ENCODE measurements at regions not wholly inside any gene's neighbourhood (a gene's known extent, or its start where the extent isn't known, plus 50 kb on each side); places are given as distances from the start of the nearest gene placed in this dataset.

DNA sequence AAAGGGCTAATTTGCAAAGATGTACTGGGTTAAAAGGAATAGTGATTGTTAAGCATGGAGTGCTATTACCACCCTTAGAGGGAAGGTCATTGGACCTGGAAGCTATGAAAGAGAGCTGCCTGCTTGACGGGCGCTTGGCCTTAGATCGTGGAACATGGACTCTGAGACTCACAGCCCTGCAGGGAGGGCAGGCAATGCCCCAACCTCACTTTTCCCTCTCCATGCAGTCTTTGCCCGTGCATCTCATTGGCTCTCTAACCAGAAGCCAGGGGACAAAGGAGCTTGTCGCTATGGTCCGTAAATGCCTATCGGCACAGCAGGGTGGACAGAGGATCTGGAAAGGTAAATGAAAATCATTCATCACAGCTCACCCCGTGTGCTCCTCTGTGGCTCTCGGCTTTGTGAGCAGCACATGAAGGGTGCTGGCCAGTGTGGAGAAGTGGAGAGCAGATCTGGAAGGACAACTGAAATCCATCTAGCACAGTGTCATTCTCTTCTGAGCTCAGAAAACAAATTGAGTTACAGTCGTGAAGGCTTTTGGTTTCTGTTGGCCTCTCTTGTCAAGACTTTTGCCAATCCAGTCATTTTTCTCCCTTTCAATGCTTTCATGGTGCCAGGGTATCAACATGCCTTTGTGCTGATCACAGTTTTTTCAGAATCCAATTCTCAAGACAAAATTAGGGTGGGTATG, 186.2 kb downstream of the SNX18 start:
- H3K36me3 ChIP-seq = no peaks in the 10 kb centered on the region
- H3K4me3 ChIP-seq = peak overlapping the region; percentile 31 to 50
- intact Hi-C loops (cut with DNase I) = loop anchor here (2.0 to 5.0 kb wide), 6 partner anchors 15 to 186 kb away; partner anchors contain the start of gene SNX18
- no peak for DNase-seq (ENCODE audit: low spot score in 2 of 2)
- H3K9me3 ChIP-seq = no peaks in the 10 kb centered on the region
- H3K27ac ChIP-seq = peak overlapping the region; percentile 76 to 88
- no peaks in the 10 kb centered on the region for H3K27me3 ChIP-seq
- H3K4me1 ChIP-seq = peaks cover 6 to 49% of the 10 kb centered on the region in 2 donors
- TF ChIP-seq, protein P1, sequence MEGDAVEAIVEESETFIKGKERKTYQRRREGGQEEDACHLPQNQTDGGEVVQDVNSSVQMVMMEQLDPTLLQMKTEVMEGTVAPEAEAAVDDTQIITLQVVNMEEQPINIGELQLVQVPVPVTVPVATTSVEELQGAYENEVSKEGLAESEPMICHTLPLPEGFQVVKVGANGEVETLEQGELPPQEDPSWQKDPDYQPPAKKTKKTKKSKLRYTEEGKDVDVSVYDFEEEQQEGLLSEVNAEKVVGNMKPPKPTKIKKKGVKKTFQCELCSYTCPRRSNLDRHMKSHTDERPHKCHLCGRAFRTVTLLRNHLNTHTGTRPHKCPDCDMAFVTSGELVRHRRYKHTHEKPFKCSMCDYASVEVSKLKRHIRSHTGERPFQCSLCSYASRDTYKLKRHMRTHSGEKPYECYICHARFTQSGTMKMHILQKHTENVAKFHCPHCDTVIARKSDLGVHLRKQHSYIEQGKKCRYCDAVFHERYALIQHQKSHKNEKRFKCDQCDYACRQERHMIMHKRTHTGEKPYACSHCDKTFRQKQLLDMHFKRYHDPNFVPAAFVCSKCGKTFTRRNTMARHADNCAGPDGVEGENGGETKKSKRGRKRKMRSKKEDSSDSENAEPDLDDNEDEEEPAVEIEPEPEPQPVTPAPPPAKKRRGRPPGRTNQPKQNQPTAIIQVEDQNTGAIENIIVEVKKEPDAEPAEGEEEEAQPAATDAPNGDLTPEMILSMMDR (IDR thresholded peaks at IDR 0.05) = no peak

DNA sequence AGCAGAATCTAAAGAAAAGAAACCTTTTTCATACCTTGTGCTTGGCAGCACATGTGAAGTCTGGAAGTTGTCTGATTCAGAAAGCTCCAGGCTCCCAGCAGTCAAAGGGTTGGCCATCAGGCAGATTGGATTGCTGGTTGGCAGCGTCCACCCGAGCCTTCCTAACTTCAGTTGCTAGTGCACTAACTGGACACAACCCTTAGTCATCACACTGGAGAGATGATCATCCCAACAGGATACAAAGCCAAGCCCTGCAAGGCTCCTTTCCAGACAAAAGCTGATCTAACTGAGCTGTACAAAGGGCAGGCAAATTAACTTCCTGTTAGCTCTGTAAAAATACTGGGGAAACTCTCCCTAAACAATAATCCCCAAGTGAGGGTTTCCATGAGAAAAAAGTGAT, 185.6 kb downstream of the SNX18 start:
- peaks cover 6 to 54% of the 10 kb centered on the region in 2 donors for H3K4me1 ChIP-seq

DNA sequence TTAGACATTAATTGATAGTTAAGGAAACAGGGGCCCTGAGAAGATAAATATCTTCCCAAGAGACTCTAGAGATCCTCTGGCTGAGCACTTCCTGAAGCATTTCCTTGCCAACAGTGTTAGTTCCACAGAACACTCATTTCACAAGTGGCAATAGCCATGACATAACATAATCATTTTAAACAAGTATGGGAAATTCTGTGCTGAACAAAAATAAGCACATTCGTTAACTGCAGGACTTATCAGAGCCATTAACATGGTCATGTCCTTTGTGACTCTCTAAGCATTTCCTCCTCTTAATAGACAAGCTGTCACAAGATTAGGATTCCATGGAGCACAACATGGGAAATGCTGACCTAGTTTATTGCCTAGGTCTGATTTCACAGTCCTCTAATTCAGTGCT, 184.9 kb downstream of the SNX18 start:
- H3K36me3 ChIP-seq = no peaks in the 10 kb centered on the region
- TF ChIP-seq, protein P1 (IDR thresholded peaks at IDR 0.05) = no peak
- DNase-seq (ENCODE audit: low spot score in 2 of 2) = no peak
- peak overlapping the region; percentile 76 to 88 for H3K27ac ChIP-seq
- H3K27me3 ChIP-seq = no peaks in the 10 kb centered on the region
- intact Hi-C loops (cut with DNase I) = loop anchor here (2.0 to 5.0 kb wide), 6 partner anchors 16 to 185 kb away; partner anchors contain the start of gene SNX18
- no peaks in the 10 kb centered on the region for H3K9me3 ChIP-seq
- peaks cover 6 to 60% of the 10 kb centered on the region in 2 donors for H3K4me1 ChIP-seq
- peak overlapping the region; percentile 20 to 50 for H3K4me3 ChIP-seq

More for the DNA sequence above, 185.6 kb downstream of the SNX18 start:
- peak overlapping the region; percentile 76 to 88 for H3K27ac ChIP-seq
- DNase-seq (ENCODE audit: low spot score in 2 of 2) = peak in 1 of 2 donors; percentile 88
- H3K27me3 ChIP-seq = no peaks in the 10 kb centered on the region
- peak overlapping the region; percentile 31 to 50 for H3K4me3 ChIP-seq
- TF ChIP-seq, protein P1 (IDR thresholded peaks at IDR 0.05) = no peak
- no peaks in the 10 kb centered on the region for H3K36me3 ChIP-seq
- intact Hi-C loops (cut with DNase I) = loop anchor here (2.0 to 5.0 kb wide), 6 partner anchors 16 to 186 kb away; partner anchors contain the start of gene SNX18
- H3K9me3 ChIP-seq = no peaks in the 10 kb centered on the region

DNA sequence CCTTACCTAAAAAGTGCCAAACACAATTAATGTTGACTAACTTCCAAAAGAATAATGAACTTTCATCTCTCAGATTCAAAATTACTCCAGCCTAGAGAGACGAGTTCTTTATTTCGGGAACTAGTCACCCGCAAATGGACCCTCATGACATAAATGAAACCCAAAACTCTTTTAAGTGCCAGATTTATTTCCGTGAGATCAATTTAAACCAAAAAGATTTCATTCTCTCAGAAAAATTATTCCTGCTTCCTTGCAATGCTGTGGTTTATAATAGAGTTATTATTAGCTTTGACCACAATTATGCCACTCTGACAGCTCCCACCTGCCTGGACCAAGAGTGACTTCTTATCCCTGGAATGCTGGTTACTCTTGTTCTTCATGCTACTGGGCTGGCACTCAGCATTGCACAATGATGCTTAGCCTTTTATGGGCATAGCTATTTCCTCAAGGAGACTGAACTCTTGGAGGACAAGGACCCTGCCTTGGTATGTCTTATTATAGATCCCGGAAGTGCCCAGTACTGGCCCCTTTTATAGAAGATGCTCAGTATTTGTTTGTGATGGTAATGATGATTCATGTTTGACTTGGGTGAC, 183.5 kb downstream of the SNX18 start:
- H3K9me3 ChIP-seq = no peaks in the 10 kb centered on the region
- no peak overlapping the region for H3K4me3 ChIP-seq
- no peaks in the 10 kb centered on the region for H3K27me3 ChIP-seq
- peak overlapping the region; percentile 76 to 88 for H3K27ac ChIP-seq
- TF ChIP-seq, protein P1 (IDR thresholded peaks at IDR 0.05) = no peak
- peaks cover 13 to 68% of the 10 kb centered on the region in 2 donors for H3K4me1 ChIP-seq
- intact Hi-C loops (cut with DNase I) = loop anchor here (2.0 to 5.0 kb wide), 7 partner anchors 42 to 184 kb away; partner anchors contain the start of gene SNX18
- peak; percentile 49 to 95 for DNase-seq (ENCODE audit: low spot score in 2 of 2)
- H3K36me3 ChIP-seq = no peaks in the 10 kb centered on the region

DNA sequence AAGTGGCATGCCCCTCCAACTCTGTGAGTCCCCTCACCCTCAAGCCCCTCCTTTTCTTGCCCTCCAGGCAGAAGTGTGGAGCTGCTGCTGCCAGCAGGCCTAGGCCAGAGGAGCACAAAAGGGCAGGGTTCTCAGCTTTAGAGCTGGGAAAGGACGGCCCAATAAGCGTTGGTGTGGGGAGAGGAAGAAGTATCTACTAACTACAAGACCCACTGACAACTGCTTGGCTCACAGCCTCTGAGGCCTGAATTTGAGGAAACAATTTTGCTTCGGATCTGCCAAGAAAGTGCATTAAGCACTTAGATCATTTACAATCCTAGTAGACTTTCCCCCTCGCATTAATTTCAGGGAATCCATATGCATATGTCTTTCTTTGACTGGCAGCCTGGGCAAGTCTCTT, 179.4 kb downstream of the SNX18 start:
- Histone ChIP-seq H3K4me1 (peaks cover 10 to 64% of the 10 kb centered on the region in 2 donors), H3K9me3 (no peaks in the 10 kb centered on the region), H3K27me3 (no peaks in the 10 kb centered on the region), H3K27ac (peak overlapping the region; percentile 76 to 85), H3K36me3 (no peaks in the 10 kb centered on the region), H3K4me3 (no peak overlapping the region)
- no peak for DNase-seq (ENCODE audit: low spot score in 2 of 2)
- intact Hi-C loops (cut with DNase I) = no loop called here
- TF ChIP-seq, protein P1 (IDR thresholded peaks at IDR 0.05) = no peak
